Cardiac muscle cell (in vitro differentiated cells and primary cell): ENCODE measurements at regions not wholly inside any gene's neighbourhood (a gene's known extent, or its start where the extent isn't known, plus 50 kb on each side); places are given as distances from the start of the nearest gene placed in this dataset.

Experiments
- DNase-seq, 2 donors: peaks; one replicate each; pipeline versions ENCODE4 v3.0.0 to v3.0.0-alpha.2; 2010 to 2017; ENCODE audit warnings: low read depth in 1 of 2, low spot score in 1 of 2
- H3K27ac ChIP-seq: fragments of 200-600 bp; sonication (generic); 2 replicates; pipeline ENCODE4 v1.5.1; 2016
- H3K27me3 ChIP-seq: fragments of 200-600 bp; sonication (generic); 2 replicates; pipeline ENCODE4 v1.6.0; 2016; ENCODE audit warnings: control low read depth
- H3K36me3 ChIP-seq: fragments of 200-600 bp; sonication (generic); 2 replicates; pipeline ENCODE4 v1.5.1; 2016; ENCODE audit warnings: control low read depth
- H3K4me1 ChIP-seq: fragments of 200-600 bp; sonication (generic); 2 replicates; pipeline ENCODE4 v1.8.1; 2017; ENCODE audit warnings: low read depth, mild to moderate bottlenecking, mixed run types
- H3K4me3 ChIP-seq: fragments of 200-600 bp; sonication (generic); 2 replicates; pipeline ENCODE4 v1.5.1; 2016; ENCODE audit warnings: mild to moderate bottlenecking
- H3K9me3 ChIP-seq: fragments of 200-600 bp; sonication (generic); 2 replicates; pipeline ENCODE4 v1.5.1; 2017; ENCODE audit warnings: low read depth, mild to moderate bottlenecking, control low read depth
- TF ChIP-seq, protein P1 (sequence below): IDR thresholded peaks from 2 replicates; pipeline ENCODE4 v1.5.1; 2012; ENCODE audit warnings: low read depth, mild to moderate bottlenecking, low read length

DNA sequence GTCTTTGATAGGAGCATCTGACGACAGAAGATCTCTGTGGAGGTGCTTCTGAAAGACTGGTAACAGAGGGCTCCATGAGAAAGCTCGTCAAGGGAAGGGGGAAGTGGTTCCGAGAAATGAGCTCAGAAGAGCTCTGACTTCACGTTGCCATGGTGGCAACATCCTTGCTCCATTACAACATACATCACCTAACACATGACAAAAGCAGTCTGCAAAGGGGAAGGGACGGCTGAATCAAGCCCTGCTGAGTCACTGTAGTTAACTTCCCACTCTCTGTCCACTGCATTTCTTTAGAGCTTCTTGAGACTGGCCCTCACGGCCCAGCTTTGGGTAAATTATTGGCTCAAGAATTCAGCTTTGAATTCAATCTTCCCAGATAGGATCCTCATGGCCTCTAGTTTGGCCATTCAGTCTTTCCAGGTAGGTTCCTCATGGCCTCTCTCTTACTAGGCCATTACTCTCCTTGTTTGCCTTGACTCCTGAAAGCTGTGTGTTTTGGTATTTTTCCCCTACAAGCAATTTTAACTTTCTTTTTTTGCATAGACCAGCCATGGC lies 88.0 kb upstream of the ZNF648 start:
- Histone ChIP-seq H3K36me3 (no peaks in the 10 kb centered on the region), H3K27ac (no peak overlapping the region), H3K4me1 (no peaks in the 10 kb centered on the region), H3K27me3 (no peaks in the 10 kb centered on the region), H3K4me3 (no peak overlapping the region), H3K9me3 (no peaks in the 10 kb centered on the region)
- peak in 1 of 2 donors; percentile 78 for DNase-seq
- TF ChIP-seq, protein P1, sequence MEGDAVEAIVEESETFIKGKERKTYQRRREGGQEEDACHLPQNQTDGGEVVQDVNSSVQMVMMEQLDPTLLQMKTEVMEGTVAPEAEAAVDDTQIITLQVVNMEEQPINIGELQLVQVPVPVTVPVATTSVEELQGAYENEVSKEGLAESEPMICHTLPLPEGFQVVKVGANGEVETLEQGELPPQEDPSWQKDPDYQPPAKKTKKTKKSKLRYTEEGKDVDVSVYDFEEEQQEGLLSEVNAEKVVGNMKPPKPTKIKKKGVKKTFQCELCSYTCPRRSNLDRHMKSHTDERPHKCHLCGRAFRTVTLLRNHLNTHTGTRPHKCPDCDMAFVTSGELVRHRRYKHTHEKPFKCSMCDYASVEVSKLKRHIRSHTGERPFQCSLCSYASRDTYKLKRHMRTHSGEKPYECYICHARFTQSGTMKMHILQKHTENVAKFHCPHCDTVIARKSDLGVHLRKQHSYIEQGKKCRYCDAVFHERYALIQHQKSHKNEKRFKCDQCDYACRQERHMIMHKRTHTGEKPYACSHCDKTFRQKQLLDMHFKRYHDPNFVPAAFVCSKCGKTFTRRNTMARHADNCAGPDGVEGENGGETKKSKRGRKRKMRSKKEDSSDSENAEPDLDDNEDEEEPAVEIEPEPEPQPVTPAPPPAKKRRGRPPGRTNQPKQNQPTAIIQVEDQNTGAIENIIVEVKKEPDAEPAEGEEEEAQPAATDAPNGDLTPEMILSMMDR = no peak

DNA sequence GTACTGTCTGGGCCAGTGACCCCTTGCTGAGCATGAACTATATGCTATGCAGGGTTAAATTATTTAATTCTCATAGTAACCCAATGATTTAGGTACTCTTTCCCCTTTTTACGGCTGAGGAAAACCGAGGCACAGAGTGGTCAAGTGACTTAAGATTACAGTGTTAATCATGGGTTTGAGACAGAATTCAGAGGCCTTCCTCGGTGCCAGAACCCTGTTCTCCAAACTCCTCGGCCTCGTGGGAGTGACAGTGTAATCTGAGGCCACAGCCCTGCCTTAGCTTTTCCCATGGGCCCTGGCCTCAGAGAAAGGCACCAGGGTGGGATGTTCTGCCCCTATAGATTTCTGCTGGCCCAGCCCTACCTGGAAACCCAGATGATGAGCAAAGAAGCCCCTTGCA lies 86.4 kb upstream of the ZNF648 start:
- H3K4me3 ChIP-seq = no peak overlapping the region
- no peaks in the 10 kb centered on the region for H3K4me1 ChIP-seq
- H3K27me3 ChIP-seq = no peaks in the 10 kb centered on the region
- H3K9me3 ChIP-seq = no peaks in the 10 kb centered on the region
- no peak for DNase-seq
- H3K36me3 ChIP-seq = no peaks in the 10 kb centered on the region
- H3K27ac ChIP-seq = no peak overlapping the region
- TF ChIP-seq, protein P1 = no peak

DNA sequence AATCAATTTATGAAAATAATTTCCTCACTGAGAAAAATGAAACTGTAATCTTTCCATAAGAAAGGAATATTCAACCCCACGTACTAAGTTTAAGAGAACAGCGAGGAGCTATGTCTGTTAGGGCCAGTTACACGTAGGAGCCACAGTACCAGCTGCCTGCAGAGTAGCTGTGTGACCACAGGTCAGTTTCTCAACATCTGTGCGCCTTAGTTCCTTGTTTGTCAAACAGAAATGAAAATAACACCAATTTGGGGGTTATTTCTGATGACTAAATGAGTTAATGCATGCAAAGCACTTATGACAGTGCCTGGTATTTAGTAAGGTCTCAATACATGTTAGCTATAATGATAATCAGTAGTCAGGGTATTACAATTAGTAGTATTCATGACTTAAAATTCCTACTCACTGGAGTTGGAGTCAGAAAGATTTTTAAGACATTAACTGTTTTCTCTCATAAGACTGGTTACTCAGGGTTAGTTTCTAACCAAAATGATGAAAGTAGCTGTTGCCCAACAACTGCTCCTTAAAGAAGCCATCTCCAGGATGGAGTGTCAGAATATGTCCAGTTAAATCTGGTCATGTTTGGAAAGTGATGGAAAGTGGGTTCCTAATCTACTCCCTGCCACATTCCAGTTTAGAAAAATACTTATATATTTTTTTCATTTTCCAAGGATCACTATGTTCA lies 85.8 kb upstream of the ZNF648 start:
- Histone ChIP-seq H3K4me1 (no peaks in the 10 kb centered on the region), H3K9me3 (no peaks in the 10 kb centered on the region), H3K27me3 (no peaks in the 10 kb centered on the region), H3K4me3 (no peak overlapping the region), H3K36me3 (no peaks in the 10 kb centered on the region), H3K27ac (no peak overlapping the region)
- peak in 1 of 2 donors; percentile 16 for DNase-seq
- TF ChIP-seq, protein P1 = no peak

DNA sequence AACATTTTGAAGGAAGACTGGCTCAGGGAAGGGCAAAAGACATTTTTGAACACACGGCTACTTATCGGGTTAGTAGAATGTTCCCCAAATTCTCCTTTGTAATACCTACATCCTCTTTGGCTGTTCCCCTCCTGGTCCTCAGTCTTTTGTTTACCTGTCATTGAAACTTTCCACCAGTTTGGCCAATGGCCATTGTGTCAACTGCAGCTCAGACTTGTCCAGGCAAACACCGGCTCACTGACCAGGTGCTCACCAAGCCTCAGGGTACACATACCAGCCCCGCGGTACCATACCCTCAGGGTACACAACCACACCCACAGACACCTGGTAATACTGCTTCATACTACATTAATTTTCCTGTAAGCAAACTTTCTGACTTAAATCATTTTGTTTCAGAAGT lies 84.8 kb upstream of the ZNF648 start:
- no peaks in the 10 kb centered on the region for H3K9me3 ChIP-seq
- H3K36me3 ChIP-seq = no peaks in the 10 kb centered on the region
- no peak for DNase-seq
- TF ChIP-seq, protein P1 = no peak
- no peaks in the 10 kb centered on the region for H3K4me1 ChIP-seq
- H3K4me3 ChIP-seq = no peak overlapping the region
- H3K27ac ChIP-seq = no peak overlapping the region
- H3K27me3 ChIP-seq = no peaks in the 10 kb centered on the region

DNA sequence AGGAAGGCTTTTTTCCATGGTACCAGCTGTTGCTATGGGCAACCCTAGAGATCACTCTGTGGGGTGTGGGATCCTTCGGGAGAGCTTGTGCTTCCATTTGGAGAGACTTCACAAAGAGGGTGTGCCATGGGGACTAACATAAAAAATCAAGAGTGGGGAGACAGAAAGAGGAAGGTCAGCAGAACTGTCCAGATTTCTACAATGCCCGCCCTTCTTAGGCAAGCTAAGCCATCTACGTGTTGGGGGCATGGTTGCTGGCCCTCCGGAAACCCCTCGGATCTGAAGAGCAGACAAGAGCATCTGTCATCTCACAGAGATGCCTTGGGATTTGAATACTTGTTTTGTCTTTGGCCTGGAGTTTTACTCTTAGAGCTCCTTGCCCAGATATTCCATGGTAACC lies 83.9 kb upstream of the ZNF648 start:
- Histone ChIP-seq H3K27me3 (no peaks in the 10 kb centered on the region), H3K27ac (no peak overlapping the region), H3K9me3 (no peaks in the 10 kb centered on the region), H3K36me3 (no peaks in the 10 kb centered on the region), H3K4me1 (no peaks in the 10 kb centered on the region), H3K4me3 (no peak overlapping the region)
- TF ChIP-seq, protein P1 = no peak
- no peak for DNase-seq
